ENCODE measurements at regions not wholly inside any gene's neighbourhood (a gene's known extent, or its start where the extent isn't known, plus 50 kb on each side); places are given as distances from the start of the nearest gene placed in this dataset.

DNA sequence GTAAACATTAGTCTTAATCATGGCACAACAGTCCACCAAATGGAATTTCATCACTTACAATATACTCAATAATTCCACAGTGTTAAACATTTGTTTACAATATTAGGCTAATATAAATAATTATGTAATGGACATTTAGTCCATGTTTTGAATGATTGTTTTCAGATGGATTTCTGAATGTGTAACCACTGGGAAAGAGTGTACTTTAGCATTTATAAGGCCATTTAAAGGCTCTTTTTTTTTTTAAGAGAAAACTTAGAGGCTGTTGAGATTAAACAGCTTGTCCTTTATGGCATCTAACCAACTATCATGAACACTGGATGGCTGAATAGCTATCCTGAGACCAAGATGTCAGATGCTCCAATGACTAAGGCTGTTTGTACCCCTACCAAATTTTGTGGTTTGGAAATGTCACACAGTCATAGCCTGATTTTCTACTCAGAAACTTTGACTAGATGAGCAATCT is 248.3 kb upstream of the GLI3 start:
- TF ChIP-seq, protein P1, sequence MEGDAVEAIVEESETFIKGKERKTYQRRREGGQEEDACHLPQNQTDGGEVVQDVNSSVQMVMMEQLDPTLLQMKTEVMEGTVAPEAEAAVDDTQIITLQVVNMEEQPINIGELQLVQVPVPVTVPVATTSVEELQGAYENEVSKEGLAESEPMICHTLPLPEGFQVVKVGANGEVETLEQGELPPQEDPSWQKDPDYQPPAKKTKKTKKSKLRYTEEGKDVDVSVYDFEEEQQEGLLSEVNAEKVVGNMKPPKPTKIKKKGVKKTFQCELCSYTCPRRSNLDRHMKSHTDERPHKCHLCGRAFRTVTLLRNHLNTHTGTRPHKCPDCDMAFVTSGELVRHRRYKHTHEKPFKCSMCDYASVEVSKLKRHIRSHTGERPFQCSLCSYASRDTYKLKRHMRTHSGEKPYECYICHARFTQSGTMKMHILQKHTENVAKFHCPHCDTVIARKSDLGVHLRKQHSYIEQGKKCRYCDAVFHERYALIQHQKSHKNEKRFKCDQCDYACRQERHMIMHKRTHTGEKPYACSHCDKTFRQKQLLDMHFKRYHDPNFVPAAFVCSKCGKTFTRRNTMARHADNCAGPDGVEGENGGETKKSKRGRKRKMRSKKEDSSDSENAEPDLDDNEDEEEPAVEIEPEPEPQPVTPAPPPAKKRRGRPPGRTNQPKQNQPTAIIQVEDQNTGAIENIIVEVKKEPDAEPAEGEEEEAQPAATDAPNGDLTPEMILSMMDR (IDR thresholded peaks at IDR 0.05; ENCODE audit: partially characterized antibody, unreplicated experiment) = no peak
- H3K27ac Mint-ChIP-seq (ENCODE audit: unreplicated experiment) = no peak overlapping the region

DNA sequence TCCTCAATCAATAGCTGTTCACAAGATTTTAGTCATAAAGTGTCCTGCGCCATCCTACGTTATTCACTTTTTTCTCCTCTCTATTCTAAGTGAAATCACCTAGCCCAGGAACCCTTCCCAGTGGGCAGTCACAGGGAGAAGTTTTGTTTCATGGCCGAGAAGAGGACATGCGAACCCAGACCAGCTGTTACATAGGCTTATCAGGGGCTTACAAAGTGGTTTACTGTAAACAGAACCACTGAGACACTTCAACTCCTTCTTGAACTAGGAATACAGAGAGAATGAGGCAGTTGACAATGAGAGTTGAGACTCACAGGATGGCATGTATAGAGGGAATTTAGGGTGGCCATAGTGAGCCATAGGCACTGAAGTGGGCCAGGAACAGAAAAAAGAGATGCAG is 246.9 kb upstream of the GLI3 start:
- TF ChIP-seq, protein P1 (IDR thresholded peaks at IDR 0.05; ENCODE audit: partially characterized antibody, unreplicated experiment) = no peak
- DNase-seq = no peak
- Mint-ChIP-seq H3K27me3 (ENCODE audit: unreplicated experiment) (no peaks in the 10 kb centered on the region), H3K36me3 (ENCODE audit: unreplicated experiment) (no peaks in the 10 kb centered on the region), H3K4me1 (ENCODE audit: low read depth, unreplicated experiment) (no peaks in the 10 kb centered on the region), H3K9me3 (ENCODE audit: unreplicated experiment) (no peaks in the 10 kb centered on the region), H3K4me3 (ENCODE audit: unreplicated experiment) (no peak overlapping the region), H3K27ac (ENCODE audit: unreplicated experiment) (no peak overlapping the region)

More for the DNA sequence above, 248.3 kb upstream of the GLI3 start:
- DNase-seq = no peak
- no peaks in the 10 kb centered on the region for H3K27me3 Mint-ChIP-seq (ENCODE audit: unreplicated experiment)
- H3K36me3 Mint-ChIP-seq (ENCODE audit: unreplicated experiment) = no peaks in the 10 kb centered on the region
- H3K9me3 Mint-ChIP-seq (ENCODE audit: unreplicated experiment) = no peaks in the 10 kb centered on the region
- no peak overlapping the region for H3K4me3 Mint-ChIP-seq (ENCODE audit: unreplicated experiment)
- no peaks in the 10 kb centered on the region for H3K4me1 Mint-ChIP-seq (ENCODE audit: low read depth, unreplicated experiment)

DNA sequence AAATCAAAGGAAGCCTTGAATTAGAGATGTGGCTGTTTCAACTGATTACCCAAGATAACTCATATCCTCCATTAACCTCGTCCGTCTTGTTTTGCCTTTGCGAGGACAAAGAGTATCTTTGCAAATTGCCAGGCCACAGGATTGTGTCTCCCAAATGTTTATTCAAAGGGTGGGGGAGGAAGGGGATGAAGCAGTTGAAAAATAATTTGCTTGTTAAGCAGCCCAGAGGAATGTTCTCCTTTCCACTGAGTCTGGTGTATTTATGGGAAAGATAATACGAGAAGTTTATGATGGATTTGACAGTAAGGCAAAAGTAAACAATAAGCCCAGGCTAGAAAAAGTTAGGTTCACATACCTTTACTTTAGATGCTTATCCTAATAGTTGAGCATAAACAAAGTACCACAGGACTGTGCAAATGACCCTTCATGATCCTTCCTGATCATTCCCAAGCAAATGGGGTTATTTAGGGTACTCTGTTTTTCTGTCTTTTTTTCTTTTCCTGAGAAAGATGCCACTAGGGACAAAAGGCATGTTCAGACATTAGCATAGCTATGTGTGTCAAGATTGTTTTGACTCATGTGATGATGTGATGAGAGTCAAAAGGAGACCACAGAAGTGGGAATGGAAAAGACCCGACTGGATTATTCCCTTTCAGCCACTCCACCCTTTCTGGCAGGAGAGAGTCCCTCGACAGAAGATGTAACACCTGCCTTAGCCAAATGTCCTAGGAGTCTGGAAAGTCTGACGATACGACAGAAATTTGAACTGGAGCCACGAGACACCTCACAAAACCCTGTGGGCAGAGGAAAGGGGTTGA is 243.0 kb upstream of the GLI3 start:
- Mint-ChIP-seq H3K4me1 (ENCODE audit: low read depth, unreplicated experiment) (no peaks in the 10 kb centered on the region), H3K27ac (ENCODE audit: unreplicated experiment) (no peak overlapping the region), H3K27me3 (ENCODE audit: unreplicated experiment) (peaks cover 3% of the 10 kb centered on the region), H3K36me3 (ENCODE audit: unreplicated experiment) (peaks cover 5% of the 10 kb centered on the region), H3K4me3 (ENCODE audit: unreplicated experiment) (no peak overlapping the region), H3K9me3 (ENCODE audit: unreplicated experiment) (peaks cover 2% of the 10 kb centered on the region)
- no peak for DNase-seq
- TF ChIP-seq, protein P1 (IDR thresholded peaks at IDR 0.05; ENCODE audit: partially characterized antibody, unreplicated experiment) = no peak

- Mint-ChIP-seq H3K27ac (ENCODE audit: unreplicated experiment) (no peak overlapping the region), H3K4me3 (ENCODE audit: unreplicated experiment) (no peak overlapping the region), H3K27me3 (ENCODE audit: unreplicated experiment) (peaks cover 3% of the 10 kb centered on the region), H3K9me3 (ENCODE audit: unreplicated experiment) (peaks cover 2% of the 10 kb centered on the region), H3K36me3 (ENCODE audit: unreplicated experiment) (peaks cover 5% of the 10 kb centered on the region), H3K4me1 (ENCODE audit: low read depth, unreplicated experiment) (no peaks in the 10 kb centered on the region)
- no peak for DNase-seq
- TF ChIP-seq, protein P1 (IDR thresholded peaks at IDR 0.05; ENCODE audit: partially characterized antibody, unreplicated experiment) = no peak
Measured at GRCh38 chr7:42479452-42479815, 242.4 kb upstream of the GLI3 start.

- Mint-ChIP-seq H3K36me3 (ENCODE audit: unreplicated experiment) (peaks cover 5% of the 10 kb centered on the region), H3K27me3 (ENCODE audit: unreplicated experiment) (peaks cover 3% of the 10 kb centered on the region), H3K9me3 (ENCODE audit: unreplicated experiment) (peaks cover 2% of the 10 kb centered on the region), H3K4me3 (ENCODE audit: unreplicated experiment) (no peak overlapping the region), H3K4me1 (ENCODE audit: low read depth, unreplicated experiment) (no peaks in the 10 kb centered on the region), H3K27ac (ENCODE audit: unreplicated experiment) (no peak overlapping the region)
- DNase-seq = no peak
- TF ChIP-seq, protein P1 (IDR thresholded peaks at IDR 0.05; ENCODE audit: partially characterized antibody, unreplicated experiment) = no peak
Measured at GRCh38 chr7:42478717-42479116, 241.7 kb upstream of the GLI3 start.
